NT2/D1 (cell line): ENCODE measurements at regions not wholly inside any gene's neighbourhood (a gene's known extent, or its start where the extent isn't known, plus 50 kb on each side); places are given as distances from the start of the nearest gene placed in this dataset.

ENCODE experiments used
- SUZ12 ChIP-seq: IDR thresholded peaks from 2 replicates; pipeline ENCODE4 v1.6.1; 2011; ENCODE audit not compliant: insufficient read length, insufficient read depth; ENCODE audit errors: extremely low read depth
- YY1 ChIP-seq: IDR thresholded peaks from 2 replicates; pipeline ENCODE4 v1.6.1; 2011; ENCODE audit not compliant: insufficient read length, insufficient read depth
- ZNF274 ChIP-seq: IDR thresholded peaks from 2 replicates; pipeline ENCODE4 v1.6.1; 2011; ENCODE audit warnings: mild to moderate bottlenecking, low read depth, low read length

GRCh38 chr1:95584315-95584714, 350.3 kb downstream of the RWDD3 start:
- TF ChIP-seq YY1 = no peak
- no peak for TF ChIP-seq SUZ12
- TF ChIP-seq ZNF274 = no peak
